ENCODE measurements at regions not wholly inside any gene's neighbourhood (a gene's known extent, or its start where the extent isn't known, plus 50 kb on each side); places are given as distances from the start of the nearest gene placed in this dataset.

GRCh38 chr6:168793649-168794048, 352.7 kb downstream of the SMOC2 start:
- no peak overlapping the region for H3K27ac ChIP-seq (replicated peaks; ENCODE audit: low read length)
- H2BK5ac ChIP-seq (ENCODE audit: low read length): no peak overlapping the region
- H3K14ac ChIP-seq (ENCODE audit: low read length): no peak overlapping the region
- H2BK120ac ChIP-seq (ENCODE audit: low read depth, low read length): no peak overlapping the region
- H3K36me3 ChIP-seq (replicated peaks in 1 of 2; ENCODE audit: control insufficient read depth in 2 of 2, insufficient read depth in 2 of 2, low read length in 2 of 2): no peaks in the 10 kb centered on the region
- no peak overlapping the region for H3K4ac ChIP-seq (ENCODE audit: low read length)
- no peak overlapping the region for H2AFZ ChIP-seq (ENCODE audit: low read length)
- H3K79me1 ChIP-seq (ENCODE audit: low read depth, low read length): no peaks in the 10 kb centered on the region
- H4K8ac ChIP-seq (ENCODE audit: low read depth, low read length): no peak overlapping the region
- DNase-seq (ENCODE audit: low spot score): no peak
- no peak overlapping the region for H3K4me2 ChIP-seq (ENCODE audit: insufficient read depth, low read length, poor library complexity, severe bottlenecking)
- no peak overlapping the region for H3K23ac ChIP-seq (ENCODE audit: low read depth, low read length, poor library complexity)
- no peak overlapping the region for H3K4me3 ChIP-seq (ENCODE audit: low read length in 2 of 2)
- no peaks in the 10 kb centered on the region for H3K4me1 ChIP-seq (ENCODE audit: control insufficient read depth in 2 of 2, insufficient read depth in 1 of 2, low read depth in 1 of 2, low read length in 2 of 2)
- no peak overlapping the region for H2BK15ac ChIP-seq (ENCODE audit: low read length)
- H2BK12ac ChIP-seq (ENCODE audit: low read length): no peak overlapping the region
- peaks cover 0 to 4% of the 10 kb centered on the region in 2 donors for H3K9me3 ChIP-seq (replicated peaks in 1 of 2; ENCODE audit: control insufficient read depth in 2 of 2, insufficient read depth in 1 of 2, low read depth in 1 of 2, low read length in 2 of 2)
- no peak overlapping the region for H3K18ac ChIP-seq (ENCODE audit: low read length)
- no peak overlapping the region for H3K9ac ChIP-seq (ENCODE audit: low read depth, low read length, poor library complexity)
- H3K27me3 ChIP-seq (ENCODE audit: control insufficient read depth in 3 of 3, insufficient read depth in 3 of 3, low read depth in 1 of 3, low read length in 3 of 3): no peaks in the 10 kb centered on the region
- no CpG with 5 or more reads among the region's 6 CpGs for WGBS, 2 donors (ENCODE audit: extremely low coverage in 2 of 2, insufficient read length in 2 of 2, insufficient replicate concordance in 1 of 2)
- no peak overlapping the region for H4K91ac ChIP-seq (ENCODE audit: low read depth, low read length, poor library complexity)
- no peak overlapping the region for H2AK5ac ChIP-seq (ENCODE audit: low read depth, low read length)

DNA sequence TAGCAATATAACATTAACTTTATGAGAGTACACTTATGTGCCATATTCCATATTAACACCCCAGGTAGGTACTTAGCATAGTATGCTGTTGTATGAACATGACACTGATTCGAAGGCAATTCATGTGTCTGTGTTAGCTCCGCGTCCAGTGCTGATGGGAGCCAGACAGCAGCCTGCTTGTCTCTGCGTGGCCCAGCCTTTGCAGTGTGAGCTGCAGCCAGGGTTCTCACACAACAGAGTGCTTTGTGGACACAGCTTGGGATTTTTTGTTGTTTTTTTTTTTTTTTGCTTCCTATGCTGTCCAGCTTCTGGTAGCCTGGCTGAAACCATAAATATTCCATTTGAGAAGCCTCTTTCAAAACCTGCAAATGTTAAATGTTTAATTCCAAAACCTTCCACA, 350.9 kb downstream of the SMOC2 start:
- Histone ChIP-seq H3K9ac (ENCODE audit: low read depth, low read length, poor library complexity) (no peak overlapping the region), H3K36me3 (replicated peaks in 1 of 2; ENCODE audit: control insufficient read depth in 2 of 2, insufficient read depth in 2 of 2, low read length in 2 of 2) (no peaks in the 10 kb centered on the region), H3K14ac (ENCODE audit: low read length) (no peak overlapping the region), H3K79me1 (ENCODE audit: low read depth, low read length) (no peaks in the 10 kb centered on the region), H2BK12ac (ENCODE audit: low read length) (no peak overlapping the region), H2AFZ (ENCODE audit: low read length) (no peak overlapping the region), H2AK5ac (ENCODE audit: low read depth, low read length) (no peak overlapping the region), H3K4me3 (ENCODE audit: low read length in 2 of 2) (no peak overlapping the region), H3K23ac (ENCODE audit: low read depth, low read length, poor library complexity) (no peak overlapping the region), H2BK5ac (ENCODE audit: low read length) (no peak overlapping the region), H3K4me2 (ENCODE audit: insufficient read depth, low read length, poor library complexity, severe bottlenecking) (no peak overlapping the region), H3K27me3 (ENCODE audit: control insufficient read depth in 3 of 3, insufficient read depth in 3 of 3, low read depth in 1 of 3, low read length in 3 of 3) (no peaks in the 10 kb centered on the region), H2BK120ac (ENCODE audit: low read depth, low read length) (no peak overlapping the region), H3K9me3 (replicated peaks in 1 of 2; ENCODE audit: control insufficient read depth in 2 of 2, insufficient read depth in 1 of 2, low read depth in 1 of 2, low read length in 2 of 2) (peaks cover 0 to 4% of the 10 kb centered on the region in 2 donors), H4K91ac (ENCODE audit: low read depth, low read length, poor library complexity) (no peak overlapping the region), H3K4ac (ENCODE audit: low read length) (no peak overlapping the region), H3K4me1 (ENCODE audit: control insufficient read depth in 2 of 2, insufficient read depth in 1 of 2, low read depth in 1 of 2, low read length in 2 of 2) (no peaks in the 10 kb centered on the region), H3K27ac (replicated peaks; ENCODE audit: low read length) (no peak overlapping the region), H3K18ac (ENCODE audit: low read length) (no peak overlapping the region), H2BK15ac (ENCODE audit: low read length) (no peak overlapping the region), H4K8ac (ENCODE audit: low read depth, low read length) (no peak overlapping the region)
- DNase-seq (ENCODE audit: low spot score): no peak
- WGBS, 2 donors (ENCODE audit: extremely low coverage in 2 of 2, insufficient read length in 2 of 2, insufficient replicate concordance in 1 of 2): no CpG with 5 or more reads among the region's 4 CpGs

DNA sequence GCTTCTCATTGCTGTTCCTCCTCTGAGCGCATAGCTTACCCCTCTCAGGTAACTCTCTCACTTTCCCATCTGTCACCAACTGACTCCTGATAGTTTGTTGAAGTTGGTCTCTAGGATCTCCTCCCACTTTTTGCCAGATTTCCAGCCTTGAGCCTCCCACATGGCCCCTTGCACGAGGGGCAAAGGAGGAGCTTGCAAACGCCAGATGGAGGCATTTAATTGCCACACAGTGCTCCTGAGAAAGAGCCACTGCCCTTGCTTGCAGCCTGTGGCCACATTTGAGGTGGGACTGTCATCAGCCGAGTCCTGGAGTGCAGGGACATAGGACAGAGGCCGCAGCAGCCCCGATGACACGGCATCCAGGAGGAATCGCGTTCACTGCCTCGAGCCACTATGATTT, 348.7 kb downstream of the SMOC2 start:
- H3K27ac ChIP-seq (replicated peaks; ENCODE audit: low read length): no peak overlapping the region
- H3K27me3 ChIP-seq (ENCODE audit: control insufficient read depth in 3 of 3, insufficient read depth in 3 of 3, low read depth in 1 of 3, low read length in 3 of 3): no peaks in the 10 kb centered on the region
- H2BK120ac ChIP-seq (ENCODE audit: low read depth, low read length): no peak overlapping the region
- no CpG with 5 or more reads among the region's 10 CpGs for WGBS, 2 donors (ENCODE audit: extremely low coverage in 2 of 2, insufficient read length in 2 of 2, insufficient replicate concordance in 1 of 2)
- no peak overlapping the region for H3K4me2 ChIP-seq (ENCODE audit: insufficient read depth, low read length, poor library complexity, severe bottlenecking)
- H3K4me3 ChIP-seq (ENCODE audit: low read length in 2 of 2): no peak overlapping the region
- H3K4me1 ChIP-seq (ENCODE audit: control insufficient read depth in 2 of 2, insufficient read depth in 1 of 2, low read depth in 1 of 2, low read length in 2 of 2): no peaks in the 10 kb centered on the region
- no peak overlapping the region for H2AFZ ChIP-seq (ENCODE audit: low read length)
- H3K18ac ChIP-seq (ENCODE audit: low read length): no peak overlapping the region
- H3K9me3 ChIP-seq (replicated peaks in 1 of 2; ENCODE audit: control insufficient read depth in 2 of 2, insufficient read depth in 1 of 2, low read depth in 1 of 2, low read length in 2 of 2): no peaks in the 10 kb centered on the region
- no peak overlapping the region for H2BK5ac ChIP-seq (ENCODE audit: low read length)
- H3K14ac ChIP-seq (ENCODE audit: low read length): no peak overlapping the region
- H3K4ac ChIP-seq (ENCODE audit: low read length): no peak overlapping the region
- H3K36me3 ChIP-seq (replicated peaks in 1 of 2; ENCODE audit: control insufficient read depth in 2 of 2, insufficient read depth in 2 of 2, low read length in 2 of 2): no peaks in the 10 kb centered on the region
- H2AK5ac ChIP-seq (ENCODE audit: low read depth, low read length): no peak overlapping the region
- H3K23ac ChIP-seq (ENCODE audit: low read depth, low read length, poor library complexity): no peak overlapping the region
- no peak overlapping the region for H3K9ac ChIP-seq (ENCODE audit: low read depth, low read length, poor library complexity)
- no peak overlapping the region for H4K91ac ChIP-seq (ENCODE audit: low read depth, low read length, poor library complexity)
- no peak overlapping the region for H4K8ac ChIP-seq (ENCODE audit: low read depth, low read length)
- DNase-seq (ENCODE audit: low spot score): no peak
- no peak overlapping the region for H2BK15ac ChIP-seq (ENCODE audit: low read length)
- H3K79me1 ChIP-seq (ENCODE audit: low read depth, low read length): no peaks in the 10 kb centered on the region
- no peak overlapping the region for H2BK12ac ChIP-seq (ENCODE audit: low read length)

GRCh38 chr6:168785720-168786511, 344.9 kb downstream of the SMOC2 start:
- no peaks in the 10 kb centered on the region for H3K79me1 ChIP-seq (ENCODE audit: low read depth, low read length)
- no peak overlapping the region for H2BK12ac ChIP-seq (ENCODE audit: low read length)
- no peak overlapping the region for H2BK15ac ChIP-seq (ENCODE audit: low read length)
- no peak overlapping the region for H3K23ac ChIP-seq (ENCODE audit: low read depth, low read length, poor library complexity)
- no peaks in the 10 kb centered on the region for H3K9me3 ChIP-seq (replicated peaks in 1 of 2; ENCODE audit: control insufficient read depth in 2 of 2, insufficient read depth in 1 of 2, low read depth in 1 of 2, low read length in 2 of 2)
- no peak overlapping the region for H2AK5ac ChIP-seq (ENCODE audit: low read depth, low read length)
- no peak overlapping the region for H4K8ac ChIP-seq (ENCODE audit: low read depth, low read length)
- DNase-seq (ENCODE audit: low spot score): no peak
- no peak overlapping the region for H3K27ac ChIP-seq (replicated peaks; ENCODE audit: low read length)
- no CpG with 5 or more reads among the region's 10 CpGs for WGBS, 2 donors (ENCODE audit: extremely low coverage in 2 of 2, insufficient read length in 2 of 2, insufficient replicate concordance in 1 of 2)
- H3K36me3 ChIP-seq (replicated peaks in 1 of 2; ENCODE audit: control insufficient read depth in 2 of 2, insufficient read depth in 2 of 2, low read length in 2 of 2): no peaks in the 10 kb centered on the region
- no peak overlapping the region for H3K4ac ChIP-seq (ENCODE audit: low read length)
- no peaks in the 10 kb centered on the region for H3K27me3 ChIP-seq (ENCODE audit: control insufficient read depth in 3 of 3, insufficient read depth in 3 of 3, low read depth in 1 of 3, low read length in 3 of 3)
- H3K4me3 ChIP-seq (ENCODE audit: low read length in 2 of 2): no peak overlapping the region
- no peak overlapping the region for H3K9ac ChIP-seq (ENCODE audit: low read depth, low read length, poor library complexity)
- H4K91ac ChIP-seq (ENCODE audit: low read depth, low read length, poor library complexity): no peak overlapping the region
- no peak overlapping the region for H3K4me2 ChIP-seq (ENCODE audit: insufficient read depth, low read length, poor library complexity, severe bottlenecking)
- no peak overlapping the region for H2BK120ac ChIP-seq (ENCODE audit: low read depth, low read length)
- no peak overlapping the region for H3K14ac ChIP-seq (ENCODE audit: low read length)
- peaks cover 0 to 2% of the 10 kb centered on the region in 2 donors for H3K4me1 ChIP-seq (ENCODE audit: control insufficient read depth in 2 of 2, insufficient read depth in 1 of 2, low read depth in 1 of 2, low read length in 2 of 2)
- no peak overlapping the region for H2BK5ac ChIP-seq (ENCODE audit: low read length)
- no peak overlapping the region for H3K18ac ChIP-seq (ENCODE audit: low read length)
- no peak overlapping the region for H2AFZ ChIP-seq (ENCODE audit: low read length)

Data from neuronal stem cell (in vitro differentiated cells).